ENCODE measurements at regions not wholly inside any gene's neighbourhood (a gene's known extent, or its start where the extent isn't known, plus 50 kb on each side); places are given as distances from the start of the nearest gene placed in this dataset.
A peak's percentile ranks its signal among the peaks of the same experiment; 100 is the strongest.

DNA sequence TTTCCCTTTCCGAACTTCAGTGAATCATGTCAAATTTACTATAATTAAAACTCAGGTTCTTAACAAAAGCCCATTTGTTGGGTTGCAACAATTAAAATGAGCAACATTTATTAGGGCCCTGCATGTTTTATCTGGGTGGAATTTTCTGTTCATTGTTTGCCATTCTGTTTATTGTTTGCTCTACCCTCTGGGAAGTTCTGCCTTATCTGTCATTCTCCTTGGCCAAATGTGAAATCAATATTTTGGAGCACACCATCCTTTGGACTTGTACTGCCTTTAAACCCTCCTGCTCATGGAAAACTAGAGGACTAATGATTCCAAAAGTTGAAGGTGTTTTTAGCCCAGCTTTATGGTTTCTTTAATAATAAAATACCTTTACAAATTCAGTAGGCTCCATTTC lies 134.5 kb upstream of the KCND2 start:
- DNase-seq (ENCODE audit: low read depth): no peak
- TF ChIP-seq, protein P1, sequence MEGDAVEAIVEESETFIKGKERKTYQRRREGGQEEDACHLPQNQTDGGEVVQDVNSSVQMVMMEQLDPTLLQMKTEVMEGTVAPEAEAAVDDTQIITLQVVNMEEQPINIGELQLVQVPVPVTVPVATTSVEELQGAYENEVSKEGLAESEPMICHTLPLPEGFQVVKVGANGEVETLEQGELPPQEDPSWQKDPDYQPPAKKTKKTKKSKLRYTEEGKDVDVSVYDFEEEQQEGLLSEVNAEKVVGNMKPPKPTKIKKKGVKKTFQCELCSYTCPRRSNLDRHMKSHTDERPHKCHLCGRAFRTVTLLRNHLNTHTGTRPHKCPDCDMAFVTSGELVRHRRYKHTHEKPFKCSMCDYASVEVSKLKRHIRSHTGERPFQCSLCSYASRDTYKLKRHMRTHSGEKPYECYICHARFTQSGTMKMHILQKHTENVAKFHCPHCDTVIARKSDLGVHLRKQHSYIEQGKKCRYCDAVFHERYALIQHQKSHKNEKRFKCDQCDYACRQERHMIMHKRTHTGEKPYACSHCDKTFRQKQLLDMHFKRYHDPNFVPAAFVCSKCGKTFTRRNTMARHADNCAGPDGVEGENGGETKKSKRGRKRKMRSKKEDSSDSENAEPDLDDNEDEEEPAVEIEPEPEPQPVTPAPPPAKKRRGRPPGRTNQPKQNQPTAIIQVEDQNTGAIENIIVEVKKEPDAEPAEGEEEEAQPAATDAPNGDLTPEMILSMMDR (IDR thresholded peaks at IDR 0.05; ENCODE audit: insufficient read depth, low read length): no peak
- no peak overlapping the region for H3K4me3 ChIP-seq (ENCODE audit: low read depth, low read length)

DNA sequence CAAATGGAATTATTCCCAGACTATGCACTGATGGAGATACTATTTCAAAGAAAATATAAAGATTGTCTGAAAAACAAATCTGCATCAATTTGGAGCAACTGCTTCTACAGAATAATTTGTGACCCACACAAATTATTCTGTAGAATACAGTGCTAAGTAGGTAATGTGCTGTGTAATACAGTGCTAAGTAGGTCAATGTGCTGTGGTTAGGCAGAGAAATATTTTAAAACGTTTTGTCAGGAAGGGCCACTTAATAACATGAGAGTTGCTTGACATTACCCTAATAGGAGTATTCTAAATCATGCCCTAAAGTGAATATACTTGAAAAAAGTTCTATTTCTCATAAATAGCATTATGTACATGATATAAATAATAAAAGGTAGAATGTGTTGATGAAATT lies 116.5 kb upstream of the KCND2 start:
- no peak overlapping the region for H3K4me3 ChIP-seq (ENCODE audit: low read depth, low read length)
- DNase-seq (ENCODE audit: low read depth): no peak
- TF ChIP-seq, protein P1 (IDR thresholded peaks at IDR 0.05; ENCODE audit: insufficient read depth, low read length): no peak

DNA sequence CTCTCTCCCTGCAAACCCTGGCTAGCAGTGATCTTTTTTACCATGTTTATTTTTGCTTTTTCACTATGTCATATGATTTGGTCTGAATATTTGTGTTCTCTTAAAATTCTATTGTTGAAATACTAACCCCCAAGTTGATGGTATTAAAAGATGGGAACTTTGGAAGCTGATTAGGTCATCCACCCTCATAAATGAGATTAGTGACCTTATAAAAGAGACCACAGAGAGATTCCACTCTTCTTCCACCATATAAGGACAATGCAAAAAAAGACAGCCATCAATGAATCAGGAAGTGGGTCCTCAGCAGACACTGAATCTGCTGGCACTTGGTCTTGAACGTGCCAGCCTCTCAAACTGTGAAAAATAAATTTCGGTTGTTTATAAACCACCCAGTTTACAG lies 112.8 kb upstream of the KCND2 start:
- no peak for DNase-seq (ENCODE audit: low read depth)
- TF ChIP-seq, protein P1 (IDR thresholded peaks at IDR 0.05; ENCODE audit: insufficient read depth, low read length): no peak
- H3K4me3 ChIP-seq (ENCODE audit: low read depth, low read length): no peak overlapping the region

DNA sequence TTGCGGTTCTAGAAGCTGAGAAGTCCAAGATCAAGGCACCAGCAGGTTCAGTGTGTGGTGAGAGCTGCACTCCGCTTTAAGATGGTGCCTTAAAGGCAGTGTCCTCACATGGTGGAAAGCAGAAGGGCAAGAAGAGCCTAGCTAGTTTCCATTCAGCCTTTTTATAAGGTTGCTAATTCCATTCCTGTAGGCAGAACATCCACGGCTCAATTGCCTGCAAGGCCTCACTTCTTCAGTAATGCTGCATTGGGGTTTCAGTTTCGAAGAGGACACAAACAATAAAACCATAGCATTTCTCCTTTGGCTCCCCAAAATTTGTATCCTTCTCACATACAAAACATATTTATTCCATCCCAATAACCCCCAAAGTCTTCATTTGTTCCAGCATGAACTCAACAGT lies 109.5 kb upstream of the KCND2 start:
- no peak for DNase-seq (ENCODE audit: low read depth)
- H3K4me3 ChIP-seq (ENCODE audit: low read depth, low read length): no peak overlapping the region
- TF ChIP-seq, protein P1 (IDR thresholded peaks at IDR 0.05; ENCODE audit: insufficient read depth, low read length): no peak

DNA sequence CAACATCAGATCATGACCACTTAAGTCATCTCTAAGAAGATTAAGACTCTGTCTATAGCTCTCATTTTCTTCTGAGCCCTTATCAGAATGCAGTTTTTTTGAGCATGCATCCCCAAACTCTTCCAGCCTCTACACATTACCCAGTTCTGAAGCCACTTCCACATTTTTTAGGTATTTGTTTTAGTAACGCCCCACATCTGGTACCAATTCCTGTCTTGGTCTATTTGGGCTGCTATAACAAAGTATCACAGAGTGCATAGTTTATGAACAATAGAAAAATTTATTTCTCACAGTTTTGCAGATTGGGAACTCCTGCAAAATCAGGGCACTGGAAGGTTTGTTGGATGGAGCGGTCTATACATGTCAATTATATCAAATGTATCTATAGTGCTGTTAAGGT lies 107.7 kb upstream of the KCND2 start:
- H3K4me3 ChIP-seq (ENCODE audit: low read depth, low read length): no peak overlapping the region
- DNase-seq (ENCODE audit: low read depth): peak; percentile 84
- TF ChIP-seq, protein P1 (IDR thresholded peaks at IDR 0.05; ENCODE audit: insufficient read depth, low read length): no peak

DNA sequence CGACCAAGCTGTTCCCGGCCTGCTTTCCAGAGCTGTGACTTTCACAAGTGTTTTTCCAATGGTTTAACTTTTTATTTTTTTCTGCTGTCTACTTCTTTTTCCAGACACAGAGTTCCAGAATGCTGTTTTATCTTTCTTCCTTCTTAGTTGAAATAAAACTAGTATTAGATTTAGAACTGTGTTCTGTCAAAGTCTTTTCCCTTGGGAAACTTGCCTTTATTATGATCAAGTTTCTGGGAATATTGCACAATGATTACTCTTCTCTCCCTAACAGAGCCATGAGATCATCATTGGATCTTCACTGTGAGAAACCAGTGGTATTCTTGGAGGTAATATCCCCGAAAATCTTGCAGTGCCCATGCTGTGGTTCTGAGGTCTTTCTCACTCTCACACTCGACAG lies 104.9 kb upstream of the KCND2 start:
- no peak overlapping the region for H3K4me3 ChIP-seq (ENCODE audit: low read depth, low read length)
- TF ChIP-seq, protein P1 (IDR thresholded peaks at IDR 0.05; ENCODE audit: insufficient read depth, low read length): no peak
- peak; percentile 95 for DNase-seq (ENCODE audit: low read depth)

DNA sequence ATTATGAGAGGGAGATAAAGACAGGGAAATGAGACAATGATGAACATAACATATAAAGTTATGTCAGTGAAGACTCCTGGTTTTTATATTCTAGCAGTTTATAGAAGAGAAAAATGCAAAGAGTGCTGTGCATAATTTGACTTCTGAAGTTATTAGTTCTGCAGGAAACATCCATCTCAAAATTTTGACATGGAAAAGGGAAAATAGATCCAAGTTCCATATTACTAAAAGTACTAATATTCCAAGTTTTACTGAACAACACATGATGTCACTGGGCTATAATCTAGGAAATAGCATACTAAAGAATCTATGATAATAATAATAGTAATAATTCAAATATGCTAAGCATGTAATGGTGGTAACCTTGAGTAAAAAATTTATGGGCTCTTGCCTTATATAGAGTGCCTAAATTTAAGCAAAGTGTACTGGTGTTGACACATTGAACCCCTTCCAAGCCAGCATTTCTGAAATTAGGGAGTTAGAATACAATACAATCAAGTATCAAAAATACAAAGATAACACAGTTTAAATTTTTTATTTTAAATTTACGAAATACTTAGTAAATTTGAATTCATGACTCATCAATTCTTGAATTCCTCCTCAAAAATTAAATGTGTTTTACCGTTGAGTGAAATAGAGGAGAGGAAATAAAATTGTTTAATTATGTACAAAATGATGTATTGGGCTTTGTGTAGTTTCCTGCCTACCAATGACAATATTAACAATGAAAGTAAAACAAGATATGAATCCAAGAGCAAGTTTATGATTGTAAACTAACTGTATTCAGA lies 102.8 kb upstream of the KCND2 start:
- peak; percentile 81 for DNase-seq (ENCODE audit: low read depth)
- TF ChIP-seq, protein P1 (IDR thresholded peaks at IDR 0.05; ENCODE audit: insufficient read depth, low read length): no peak
- no peak overlapping the region for H3K4me3 ChIP-seq (ENCODE audit: low read depth, low read length)

All from fibroblast of the aortic adventitia (primary cell).